ENCODE measurements at regions not wholly inside any gene's neighbourhood (a gene's known extent, or its start where the extent isn't known, plus 50 kb on each side); places are given as distances from the start of the nearest gene placed in this dataset.

DNA sequence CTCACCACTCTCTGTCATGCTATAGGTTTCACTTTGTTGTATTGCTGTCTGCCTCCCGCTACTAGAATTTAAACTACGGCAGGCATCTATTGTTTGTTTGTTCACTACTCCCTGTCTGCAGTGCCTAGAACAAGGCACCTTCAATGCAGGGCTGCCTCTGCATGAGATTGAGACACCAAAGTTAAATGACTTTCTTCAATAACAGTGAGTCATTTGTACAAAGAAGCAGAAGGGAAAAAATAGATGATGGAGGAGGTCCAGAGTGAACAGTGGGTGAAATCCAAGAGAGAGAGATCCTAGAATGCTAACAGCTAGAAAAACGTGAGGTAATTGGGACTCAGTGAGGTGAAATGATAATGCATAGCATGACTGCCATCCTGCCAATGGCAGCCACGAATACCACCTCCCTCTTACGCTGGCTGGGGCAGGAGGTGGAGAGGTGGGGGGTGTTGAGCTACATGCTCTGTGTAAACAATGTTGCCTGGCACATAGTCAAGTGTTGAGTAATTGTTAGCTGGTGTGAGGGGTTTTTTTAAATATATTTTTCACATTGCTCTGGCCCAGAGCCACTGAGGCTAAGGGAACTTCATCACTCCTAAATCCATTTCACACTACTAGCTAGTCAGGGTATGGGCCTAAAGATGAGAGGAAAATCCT is 367.6 kb downstream of the RPS29 start:
- TF ChIP-seq, protein P1, sequence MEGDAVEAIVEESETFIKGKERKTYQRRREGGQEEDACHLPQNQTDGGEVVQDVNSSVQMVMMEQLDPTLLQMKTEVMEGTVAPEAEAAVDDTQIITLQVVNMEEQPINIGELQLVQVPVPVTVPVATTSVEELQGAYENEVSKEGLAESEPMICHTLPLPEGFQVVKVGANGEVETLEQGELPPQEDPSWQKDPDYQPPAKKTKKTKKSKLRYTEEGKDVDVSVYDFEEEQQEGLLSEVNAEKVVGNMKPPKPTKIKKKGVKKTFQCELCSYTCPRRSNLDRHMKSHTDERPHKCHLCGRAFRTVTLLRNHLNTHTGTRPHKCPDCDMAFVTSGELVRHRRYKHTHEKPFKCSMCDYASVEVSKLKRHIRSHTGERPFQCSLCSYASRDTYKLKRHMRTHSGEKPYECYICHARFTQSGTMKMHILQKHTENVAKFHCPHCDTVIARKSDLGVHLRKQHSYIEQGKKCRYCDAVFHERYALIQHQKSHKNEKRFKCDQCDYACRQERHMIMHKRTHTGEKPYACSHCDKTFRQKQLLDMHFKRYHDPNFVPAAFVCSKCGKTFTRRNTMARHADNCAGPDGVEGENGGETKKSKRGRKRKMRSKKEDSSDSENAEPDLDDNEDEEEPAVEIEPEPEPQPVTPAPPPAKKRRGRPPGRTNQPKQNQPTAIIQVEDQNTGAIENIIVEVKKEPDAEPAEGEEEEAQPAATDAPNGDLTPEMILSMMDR (IDR thresholded peaks at IDR 0.05; ENCODE audit: extremely low read depth, missing control alignments), result no peak
- DNase-seq (ENCODE audit: low spot score), result no peak

GRCh38 chr14:49212721-49213120 is 373.5 kb downstream of the RPS29 start:
- DNase-seq (ENCODE audit: low spot score), result no peak

DNA sequence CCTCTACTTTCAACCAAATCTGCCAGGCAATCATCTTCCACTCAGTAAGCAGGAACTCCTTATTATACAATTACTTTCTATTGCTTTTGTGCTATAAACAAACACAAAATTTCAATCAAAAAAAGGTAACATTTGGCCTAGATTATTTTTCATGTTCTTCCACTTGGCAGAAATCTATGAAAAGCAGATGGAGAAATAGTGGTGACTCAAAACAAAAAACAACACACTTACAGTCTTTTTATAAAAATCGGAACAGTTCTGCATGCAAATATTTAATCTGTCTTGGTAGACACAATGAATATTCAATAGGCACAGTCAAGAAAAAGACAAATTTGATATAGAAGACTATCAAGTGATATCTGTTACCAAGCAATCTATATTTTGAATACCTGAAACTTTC is 376.8 kb downstream of the RPS29 start:
- DNase-seq (ENCODE audit: low spot score), result no peak
- TF ChIP-seq, protein P1 (IDR thresholded peaks at IDR 0.05; ENCODE audit: extremely low read depth, missing control alignments), result no peak

More at GRCh38 chr14:49212721-49213120, 373.5 kb downstream of the RPS29 start:
- TF ChIP-seq, protein P1 (IDR thresholded peaks at IDR 0.05; ENCODE audit: extremely low read depth, missing control alignments), result no peak

GRCh38 chr14:49206828-49207227 is 379.4 kb downstream of the RPS29 start:
- TF ChIP-seq, protein P1 (IDR thresholded peaks at IDR 0.05; ENCODE audit: extremely low read depth, missing control alignments), result no peak
- DNase-seq (ENCODE audit: low spot score), result no peak

- DNase-seq (ENCODE audit: low spot score), result no peak
- TF ChIP-seq, protein P1 (IDR thresholded peaks at IDR 0.05; ENCODE audit: extremely low read depth, missing control alignments), result no peak
Measured at GRCh38 chr14:49203676-49204075, 382.5 kb downstream of the RPS29 start.

DNA sequence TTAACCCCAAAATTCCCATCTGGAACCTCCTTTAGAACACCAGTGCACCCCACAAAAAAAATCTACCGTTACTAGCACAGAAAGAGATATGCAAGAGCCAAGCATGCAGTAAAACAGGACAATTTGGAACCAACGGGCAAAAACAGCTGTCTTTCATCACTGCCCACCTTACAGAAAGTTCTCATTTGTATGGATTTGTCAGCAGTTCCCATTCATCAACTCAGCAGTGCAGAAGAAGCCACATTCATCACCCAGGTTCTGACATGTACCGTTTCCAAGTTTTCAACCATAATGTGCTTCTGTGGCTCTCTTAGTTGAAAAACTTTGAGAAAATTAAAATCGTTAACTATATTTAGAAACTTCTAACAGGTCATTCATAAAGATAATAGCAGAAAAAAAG is 387.0 kb downstream of the RPS29 start:
- TF ChIP-seq, protein P1 (IDR thresholded peaks at IDR 0.05; ENCODE audit: extremely low read depth, missing control alignments), result no peak
- DNase-seq (ENCODE audit: low spot score), result no peak

GRCh38 chr14:49196327-49196726 is 389.9 kb downstream of the RPS29 start:
- no peak for DNase-seq (ENCODE audit: low spot score)
- TF ChIP-seq, protein P1 (IDR thresholded peaks at IDR 0.05; ENCODE audit: extremely low read depth, missing control alignments), result no peak

Measured in GM20000 (cell line).